ENCODE measurements at regions not wholly inside any gene's neighbourhood (a gene's known extent, or its start where the extent isn't known, plus 50 kb on each side); places are given as distances from the start of the nearest gene placed in this dataset.

- DNase-seq, result no peak
Observed at GRCh38 chr10:106457522-106457921, 707.0 kb downstream of the SORCS1 start.

GRCh38 chr10:106454233-106454632 lies 710.3 kb downstream of the SORCS1 start:
- DNase-seq, result no peak

GRCh38 chr10:106450966-106451365 lies 713.5 kb downstream of the SORCS1 start:
- no peak for DNase-seq

- no peak for DNase-seq
Observed at GRCh38 chr10:106446920-106447319, 717.6 kb downstream of the SORCS1 start.

- no peak for DNase-seq
Observed at GRCh38 chr10:106442223-106442622, 722.3 kb downstream of the SORCS1 start.

- DNase-seq, result no peak
Observed at GRCh38 chr10:106440767-106441166, 723.7 kb downstream of the SORCS1 start.

GRCh38 chr10:106440355-106440754 lies 724.2 kb downstream of the SORCS1 start:
- DNase-seq, result no peak

GRCh38 chr10:106439366-106439765 lies 725.1 kb downstream of the SORCS1 start:
- DNase-seq, result no peak

- no peak for DNase-seq
Observed at GRCh38 chr10:106438386-106438785, 726.1 kb downstream of the SORCS1 start.

GRCh38 chr10:106436123-106436715 lies 728.3 kb downstream of the SORCS1 start:
- peak; percentile 70 for DNase-seq

- no peak for DNase-seq
Observed at GRCh38 chr10:106435081-106435480, 729.4 kb downstream of the SORCS1 start.

- DNase-seq, result no peak
Observed at GRCh38 chr10:106424981-106425380, 739.5 kb downstream of the SORCS1 start.

GRCh38 chr10:106424054-106424453 lies 740.5 kb downstream of the SORCS1 start:
- DNase-seq, result no peak

GRCh38 chr10:106410331-106410730 lies 754.2 kb downstream of the SORCS1 start:
- DNase-seq, result no peak

GRCh38 chr10:106405141-106405540 lies 759.4 kb downstream of the SORCS1 start:
- DNase-seq, result no peak

GRCh38 chr10:106402458-106402857 lies 762.0 kb downstream of the SORCS1 start:
- no peak for DNase-seq

GRCh38 chr10:106401967-106402366 lies 762.5 kb downstream of the SORCS1 start:
- DNase-seq, result no peak

- DNase-seq, result no peak
Observed at GRCh38 chr10:106401161-106401560, 763.3 kb downstream of the SORCS1 start.

GRCh38 chr10:106399112-106399511 lies 765.4 kb downstream of the SORCS1 start:
- no peak for DNase-seq

- no peak for DNase-seq
Observed at GRCh38 chr10:106396192-106396591, 768.3 kb downstream of the SORCS1 start.

- DNase-seq, result no peak
Observed at GRCh38 chr10:106395041-106395749, 769.3 kb downstream of the SORCS1 start.

GRCh38 chr10:106392778-106393177 lies 771.7 kb downstream of the SORCS1 start:
- no peak for DNase-seq

- no peak for DNase-seq
Observed at GRCh38 chr10:106387063-106387462, 777.4 kb downstream of the SORCS1 start.

- no peak for DNase-seq
Observed at GRCh38 chr10:106384496-106384895, 780.0 kb downstream of the SORCS1 start.

GRCh38 chr10:106380706-106381105 lies 783.8 kb downstream of the SORCS1 start:
- DNase-seq, result no peak
